ENCODE measurements at regions not wholly inside any gene's neighbourhood (a gene's known extent, or its start where the extent isn't known, plus 50 kb on each side); places are given as distances from the start of the nearest gene placed in this dataset.
"Not testable (repeated sequence)": the region's sequence is repeated elsewhere in the genome, so short reads cannot be mapped to it uniquely, and the experiment has no call there.

DNA sequence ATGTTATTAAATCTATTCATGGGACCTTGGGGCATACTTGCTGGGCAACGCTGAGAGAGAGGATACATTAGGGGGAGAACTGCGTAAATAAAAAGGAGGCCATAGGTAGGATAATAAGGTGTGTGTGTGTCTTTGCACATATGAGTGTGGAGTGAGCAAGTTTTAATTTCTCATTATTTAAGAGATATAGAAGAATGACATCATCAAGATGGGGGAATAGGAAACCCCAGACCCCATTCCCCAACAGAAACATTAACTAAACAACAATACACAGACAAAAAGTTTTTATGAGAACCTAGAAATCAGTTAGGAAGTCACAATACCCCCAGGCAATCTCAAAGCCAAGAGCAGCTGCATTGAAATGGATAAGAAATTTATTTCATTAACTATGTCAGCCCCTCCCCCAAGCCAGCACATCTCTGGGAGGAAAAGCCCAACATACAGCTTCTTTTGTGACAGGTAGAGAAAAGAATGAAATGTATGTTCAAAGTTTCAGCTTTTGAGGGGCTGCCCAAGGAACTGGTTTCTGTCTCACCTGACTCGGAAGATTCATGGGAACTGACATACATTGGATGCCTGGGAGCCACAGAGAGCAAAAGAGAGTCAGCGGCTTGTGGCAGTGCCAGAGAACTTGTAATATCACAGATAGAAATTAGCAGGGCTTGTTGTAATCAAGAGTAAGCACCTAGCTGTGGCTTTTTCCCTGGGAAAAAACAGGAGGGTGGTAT lies 234.3 kb upstream of the NFIA start:
- DNase-seq: no peak

DNA sequence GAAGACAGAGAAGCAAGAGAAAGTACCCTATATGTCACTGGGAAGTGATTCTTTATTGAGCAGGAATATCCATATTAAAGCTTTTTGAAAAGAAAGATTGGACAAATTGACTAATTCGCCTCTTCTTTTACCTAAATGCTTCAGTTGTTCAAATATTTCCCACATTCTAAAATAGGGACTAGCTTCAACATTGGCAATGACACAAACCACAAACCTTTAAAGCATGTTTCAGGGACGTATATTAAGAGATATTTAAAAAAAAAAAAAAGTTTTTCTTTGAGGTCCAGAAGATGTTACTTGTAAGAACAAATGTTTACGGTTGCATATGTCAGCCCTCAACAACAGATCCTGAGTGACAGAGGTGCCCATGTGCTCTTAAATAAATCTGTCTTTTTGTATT lies 235.0 kb upstream of the NFIA start:
- no peak for DNase-seq

DNA sequence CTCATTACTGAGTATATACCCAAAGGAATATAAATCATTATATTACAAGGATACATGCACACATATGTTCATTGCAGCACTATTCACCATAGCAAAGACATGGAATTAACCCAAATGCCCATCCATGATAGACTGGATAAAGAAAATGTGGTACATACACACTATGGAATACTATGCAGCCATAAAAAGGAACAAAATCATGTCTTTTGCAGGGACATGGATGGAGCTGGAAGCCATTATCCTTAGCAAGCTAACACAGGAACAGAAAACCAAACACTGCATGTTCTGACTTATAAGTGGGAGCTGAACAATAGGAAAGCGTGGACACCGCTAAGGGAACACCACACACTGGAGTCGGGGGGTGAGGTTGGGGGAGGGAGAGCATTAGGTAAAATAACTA lies 236.7 kb upstream of the NFIA start:
- DNase-seq: not testable (repeated sequence)

DNA sequence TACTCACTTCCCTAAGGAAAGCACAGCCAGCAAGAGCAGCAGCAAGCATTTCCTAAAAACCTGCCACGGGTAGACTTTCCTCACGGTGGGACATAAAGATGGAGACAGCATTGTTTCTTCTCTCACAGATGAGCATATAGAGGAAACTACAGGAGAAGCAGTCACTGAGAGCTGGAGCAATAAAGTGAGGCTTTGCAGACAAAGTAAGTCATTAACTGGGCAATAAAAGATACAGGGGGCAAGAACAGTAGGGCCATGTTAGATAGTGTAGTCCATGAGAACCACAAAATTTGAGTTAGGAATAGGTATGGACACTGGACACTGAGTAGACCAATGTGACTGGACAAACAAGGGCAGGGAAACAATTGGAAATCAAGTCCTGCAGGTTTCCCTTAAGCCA lies 240.1 kb upstream of the NFIA start:
- DNase-seq: no peak

DNA sequence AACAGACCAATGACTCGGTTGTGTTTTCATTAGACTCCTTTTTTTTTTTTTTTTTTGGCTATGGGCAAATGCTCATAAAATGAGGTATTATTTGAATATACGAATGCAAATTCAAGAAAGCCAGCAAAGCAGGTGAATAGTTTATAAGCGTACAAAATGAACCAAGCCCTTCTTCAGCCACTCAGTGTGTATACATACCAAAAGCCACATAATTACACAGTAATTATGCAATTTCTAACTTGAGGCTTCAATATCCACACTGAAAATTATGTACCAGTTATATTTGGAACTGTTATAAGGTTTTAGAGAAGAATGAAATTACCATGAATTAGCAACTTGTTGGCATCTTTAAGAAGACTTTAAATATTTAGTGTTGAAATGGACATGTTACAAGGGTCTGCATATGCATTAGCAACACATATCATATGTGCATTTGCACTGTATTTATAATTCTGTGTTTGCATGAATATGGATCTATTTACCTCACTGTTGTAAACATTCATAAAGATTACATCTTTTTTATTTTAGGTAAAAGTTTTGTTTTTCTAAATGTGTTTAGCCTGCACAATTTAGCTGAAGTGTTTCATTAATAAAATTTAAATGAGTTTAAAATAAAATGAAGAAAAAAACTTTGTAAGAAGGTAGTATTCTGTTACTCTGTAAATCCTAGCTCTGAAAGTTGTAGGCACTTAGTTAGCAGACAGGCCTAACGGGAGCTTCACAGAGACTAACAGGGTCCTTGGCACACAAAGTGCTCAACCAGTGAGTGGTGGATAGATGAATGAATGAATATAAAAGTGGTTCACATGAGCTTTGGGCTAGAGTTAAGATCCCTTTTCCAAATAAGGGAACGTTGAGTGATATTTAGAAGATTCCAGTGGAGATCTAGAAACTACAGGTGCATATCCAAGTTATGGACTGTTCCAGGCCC lies 241.0 kb upstream of the NFIA start:
- no peak for DNase-seq

DNA sequence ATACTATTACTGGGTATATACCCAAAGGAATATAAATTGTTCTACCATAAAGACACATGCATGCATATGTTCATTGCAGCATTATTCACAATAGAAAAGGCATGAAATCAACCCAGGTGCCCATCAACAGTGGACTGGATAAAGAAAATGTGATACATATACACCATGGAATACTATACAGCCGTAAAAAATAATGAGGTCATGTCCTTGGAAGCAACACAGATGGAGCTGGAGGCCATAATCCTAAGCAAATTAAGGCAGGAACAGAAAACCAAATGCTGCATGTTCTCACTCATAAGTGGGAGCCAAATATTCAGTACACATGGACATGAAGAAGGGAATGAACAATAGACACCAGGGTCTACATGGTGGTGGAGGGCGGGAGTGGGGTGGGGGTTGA lies 241.9 kb upstream of the NFIA start:
- DNase-seq: not testable (repeated sequence)

DNA sequence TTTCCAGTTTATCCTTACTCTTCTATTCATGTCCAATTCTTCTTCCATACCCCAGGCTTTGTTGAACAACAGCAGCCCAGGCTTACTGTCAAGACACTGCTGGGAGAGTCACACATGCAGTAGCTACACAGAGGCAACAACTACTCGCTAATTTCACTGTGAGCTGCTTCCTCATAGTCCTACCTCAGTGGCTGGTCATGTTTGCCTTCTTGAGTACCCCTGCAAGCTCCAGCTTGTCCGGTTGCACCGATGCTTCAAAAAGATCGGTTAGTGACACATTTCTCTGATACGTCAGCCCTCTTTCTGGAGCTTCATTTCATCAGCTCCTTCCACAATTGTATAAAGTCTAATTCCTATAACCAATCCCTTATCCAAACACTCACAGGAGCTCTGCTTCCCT lies 246.7 kb upstream of the NFIA start:
- no peak for DNase-seq

DNA sequence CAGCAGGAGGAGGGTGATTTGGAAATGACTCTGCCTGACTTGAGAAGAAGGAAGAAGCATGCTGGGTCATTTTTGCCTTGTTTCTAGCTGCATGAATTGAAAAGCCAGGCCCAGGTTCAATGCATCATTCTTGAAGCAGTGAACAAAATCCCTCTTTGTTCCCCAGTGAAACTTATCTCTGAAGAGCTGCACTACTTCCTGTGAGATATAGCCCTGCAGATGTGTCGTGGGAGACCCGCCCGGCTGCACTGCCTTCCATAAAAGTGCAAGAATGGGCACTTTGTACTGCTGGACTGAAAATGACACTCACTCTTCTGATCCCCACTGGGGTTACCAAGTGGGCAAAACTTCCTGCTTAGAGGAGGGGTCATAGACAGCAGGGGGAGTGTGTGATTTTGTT lies 249.2 kb upstream of the NFIA start:
- DNase-seq: no peak

DNA sequence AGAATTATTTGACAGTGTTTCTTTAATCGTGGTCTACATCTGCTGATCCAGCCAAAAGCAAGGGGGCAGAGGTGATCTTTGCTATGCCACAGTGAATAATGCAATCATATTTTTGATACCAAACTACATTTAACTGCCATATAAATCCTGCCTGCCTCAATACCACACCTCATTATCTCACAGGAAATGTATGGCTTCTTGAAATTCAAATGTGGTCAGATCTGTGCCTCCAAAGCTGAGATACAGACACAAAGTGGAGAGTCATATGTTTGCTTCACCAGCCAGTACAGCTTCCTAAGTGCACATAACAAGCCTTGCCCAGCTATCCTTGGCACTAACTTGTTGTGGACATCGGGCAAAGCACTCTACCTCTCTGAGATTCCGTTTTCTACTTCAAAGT lies 250.0 kb upstream of the NFIA start:
- no peak for DNase-seq

DNA sequence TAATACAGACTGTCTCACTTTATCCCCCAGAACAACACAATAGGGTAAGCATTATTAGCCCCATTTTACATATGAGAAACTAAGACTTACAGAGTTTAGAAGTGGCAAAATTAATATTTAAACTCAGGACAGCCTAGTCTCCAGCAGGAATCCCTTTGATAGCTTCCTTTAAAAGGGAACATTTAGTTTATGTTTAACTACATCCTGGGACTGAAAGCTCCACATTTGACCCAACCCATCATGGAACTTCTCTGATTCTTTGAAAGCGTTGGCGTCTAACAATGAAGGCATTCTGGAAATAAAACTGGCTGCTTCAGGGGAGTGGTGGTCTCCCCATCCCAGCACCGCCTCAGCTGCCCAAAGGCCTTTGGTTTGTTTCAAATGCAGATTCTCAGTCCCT lies 250.6 kb upstream of the NFIA start:
- no peak for DNase-seq

DNA sequence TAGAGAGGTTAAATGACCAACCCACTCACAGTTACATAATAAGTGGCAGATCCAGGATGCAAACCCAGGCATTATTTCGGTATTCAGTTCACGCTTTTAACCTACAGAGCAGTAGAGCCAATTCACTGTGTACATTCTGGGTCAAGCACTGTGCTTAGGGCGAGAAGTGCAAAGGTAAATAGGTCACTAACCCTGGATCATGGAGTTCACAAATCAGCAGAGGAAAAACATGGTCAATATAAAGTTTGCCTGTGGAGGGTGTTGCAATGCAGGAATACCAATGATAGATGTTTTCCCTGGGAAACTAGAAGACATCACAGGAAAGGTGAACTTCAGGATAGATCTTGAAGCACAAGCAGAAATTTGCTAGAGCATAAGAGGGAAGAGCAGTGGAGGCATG lies 253.4 kb upstream of the NFIA start:
- DNase-seq: no peak

DNA sequence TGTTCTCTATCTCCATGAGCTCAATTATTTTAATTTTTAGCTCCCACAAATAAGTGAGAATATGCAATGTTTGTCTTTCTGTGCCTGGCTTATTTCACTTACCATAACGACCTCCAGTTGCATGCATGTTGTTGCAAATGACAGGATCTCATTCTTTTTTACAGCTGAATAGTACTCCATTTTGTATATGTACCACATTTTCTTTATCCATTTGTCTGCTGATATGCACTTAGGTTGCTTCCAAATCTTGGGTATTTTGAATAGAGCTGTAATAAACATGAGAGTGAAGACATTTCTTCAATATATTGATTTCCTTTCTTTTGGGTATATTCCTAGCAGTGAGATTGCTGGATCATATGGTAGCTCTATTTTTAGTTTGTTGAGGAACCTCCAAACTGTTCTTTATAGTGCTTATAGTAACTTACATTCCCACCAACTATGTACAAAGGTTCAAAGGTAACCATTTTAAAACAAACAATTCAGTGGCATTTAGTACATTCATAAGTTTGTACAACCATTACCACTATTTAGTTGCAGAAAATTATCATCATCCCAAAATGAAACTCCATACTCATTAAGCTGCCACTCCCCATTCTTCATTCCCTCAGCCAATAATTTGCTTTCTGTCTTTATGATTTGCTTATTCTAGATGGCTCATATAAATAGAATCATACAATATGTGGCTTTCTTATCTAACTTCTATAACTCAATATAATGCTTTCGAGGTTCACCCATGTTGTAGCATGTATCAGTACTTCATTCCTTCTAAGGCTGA lies 255.9 kb upstream of the NFIA start:
- DNase-seq: no peak

DNA sequence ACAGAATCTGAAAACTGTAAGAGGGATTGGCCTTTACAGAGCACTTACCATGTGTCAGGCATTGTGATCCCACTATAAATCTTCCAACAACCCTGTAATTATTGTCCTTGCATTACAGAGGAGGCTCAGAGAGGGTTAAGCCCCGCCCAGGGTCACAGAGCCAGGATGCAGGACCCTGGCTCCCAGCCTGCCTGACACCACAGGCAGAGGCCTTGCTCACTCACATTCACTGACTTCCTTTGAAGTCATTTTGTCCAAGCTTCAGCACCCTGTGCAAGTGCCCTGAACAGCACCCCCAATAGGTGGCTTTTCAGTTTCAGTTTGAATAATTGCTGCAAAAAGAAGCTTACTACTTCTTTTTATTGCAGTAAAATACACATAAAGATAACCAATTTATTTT lies 256.8 kb upstream of the NFIA start:
- no peak for DNase-seq

DNA sequence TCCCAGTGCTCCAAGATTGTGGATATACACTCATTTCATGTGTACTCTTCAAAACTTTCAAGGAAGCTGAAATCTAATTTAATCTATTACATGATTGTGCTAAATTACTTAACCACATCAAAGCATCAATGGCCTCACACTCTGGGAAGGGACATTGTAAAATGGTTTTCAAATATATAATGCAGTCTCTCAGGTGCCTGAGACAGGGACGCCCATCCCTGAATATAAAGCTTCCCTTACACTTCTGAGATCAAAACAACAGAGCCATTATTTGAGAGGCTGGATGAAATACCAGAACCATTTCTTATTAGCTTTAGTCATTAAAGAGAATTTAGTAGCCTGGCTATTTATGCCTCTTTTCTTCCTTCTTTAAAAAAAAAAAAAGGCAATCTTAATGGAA lies 259.2 kb upstream of the NFIA start:
- DNase-seq: no peak

DNA sequence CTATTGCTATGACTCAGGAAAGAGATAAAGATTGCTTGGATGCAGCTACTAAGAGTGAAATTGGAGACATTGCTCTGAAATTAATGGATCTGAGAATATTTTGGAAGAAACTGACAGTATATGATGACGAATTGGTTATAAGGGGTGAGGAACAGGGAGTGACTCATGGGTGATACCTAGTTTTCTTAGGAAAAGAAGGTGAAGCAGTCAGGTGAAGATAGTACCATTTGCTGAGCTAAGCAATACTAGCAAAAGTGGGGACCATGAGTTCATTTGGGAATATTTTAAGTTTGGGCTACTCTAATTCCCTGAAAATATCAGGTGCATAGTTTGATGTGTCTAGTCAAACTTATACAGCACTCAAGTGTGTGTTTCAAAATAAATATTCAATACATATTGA lies 260.1 kb upstream of the NFIA start:
- DNase-seq: no peak

DNA sequence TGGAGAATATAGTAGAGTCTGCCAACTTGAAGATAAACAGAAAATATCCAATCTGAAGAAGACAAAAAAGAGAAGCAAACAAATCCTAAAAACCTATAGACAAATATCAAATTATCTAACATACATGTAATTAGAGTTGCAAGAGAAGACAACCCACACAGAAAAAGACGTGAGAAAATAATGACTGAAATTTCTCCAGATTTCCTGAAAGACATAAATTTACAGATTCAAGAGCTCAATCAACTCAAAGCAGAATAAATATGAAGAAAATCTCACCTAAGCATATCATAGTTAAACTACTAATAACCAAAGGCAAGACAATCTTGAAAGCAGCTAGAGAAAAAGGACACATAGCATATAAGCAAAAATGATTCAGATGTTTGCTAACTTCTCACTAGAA lies 261.2 kb upstream of the NFIA start:
- no peak for DNase-seq

DNA sequence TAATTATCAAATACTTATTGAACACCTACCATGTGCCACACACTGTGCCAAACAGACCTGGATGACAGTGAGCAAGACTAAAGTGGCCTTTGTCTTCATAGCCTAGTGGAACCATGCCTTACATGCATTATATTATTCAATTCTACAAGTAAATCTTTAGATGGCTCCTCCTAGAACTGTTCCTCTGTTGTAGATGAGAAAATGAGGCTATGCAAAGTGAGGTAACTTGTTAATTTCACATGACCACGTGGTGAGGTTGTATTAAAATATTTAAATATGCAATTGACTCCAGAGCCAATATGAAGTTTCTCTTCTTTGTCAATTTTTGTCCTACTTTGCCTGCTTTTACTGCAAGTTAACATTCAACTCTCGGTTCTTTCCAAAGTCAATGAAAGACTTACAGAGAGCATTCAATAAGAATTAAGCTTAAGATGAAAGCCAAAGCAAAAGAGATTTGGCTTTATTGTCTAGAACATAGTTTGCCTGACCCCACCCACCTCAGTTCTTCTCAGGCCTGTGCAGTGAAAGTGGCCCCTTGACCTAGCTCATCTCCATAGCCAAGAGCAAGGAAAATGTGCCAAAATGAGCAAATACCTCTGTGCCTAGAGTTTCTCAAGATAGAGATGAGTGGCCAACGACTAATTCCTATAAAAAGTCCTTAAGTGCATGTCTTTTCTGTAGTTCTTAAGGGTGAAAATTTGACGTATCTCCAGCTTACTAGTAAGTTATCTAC lies 263.2 kb upstream of the NFIA start:
- DNase-seq: no peak

DNA sequence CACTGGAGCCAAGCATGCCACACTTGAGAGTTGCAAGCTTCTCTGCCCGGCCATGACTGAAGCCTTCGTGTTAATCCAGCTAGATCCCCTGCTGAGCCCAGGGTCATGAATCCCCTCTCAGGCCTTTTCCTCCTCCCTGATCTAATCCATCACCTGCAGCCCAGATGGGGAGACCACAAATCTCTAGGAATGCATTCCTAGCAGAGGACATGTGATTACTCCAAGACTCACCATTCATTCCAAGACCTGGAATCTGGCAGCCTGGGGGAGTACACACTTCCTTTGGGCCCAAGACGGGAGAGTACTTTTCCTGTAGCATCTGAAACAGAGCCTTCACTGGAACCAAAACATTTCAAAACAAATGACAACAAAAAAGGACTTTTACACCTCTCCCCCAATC lies 269.3 kb upstream of the NFIA start:
- DNase-seq: no peak

DNA sequence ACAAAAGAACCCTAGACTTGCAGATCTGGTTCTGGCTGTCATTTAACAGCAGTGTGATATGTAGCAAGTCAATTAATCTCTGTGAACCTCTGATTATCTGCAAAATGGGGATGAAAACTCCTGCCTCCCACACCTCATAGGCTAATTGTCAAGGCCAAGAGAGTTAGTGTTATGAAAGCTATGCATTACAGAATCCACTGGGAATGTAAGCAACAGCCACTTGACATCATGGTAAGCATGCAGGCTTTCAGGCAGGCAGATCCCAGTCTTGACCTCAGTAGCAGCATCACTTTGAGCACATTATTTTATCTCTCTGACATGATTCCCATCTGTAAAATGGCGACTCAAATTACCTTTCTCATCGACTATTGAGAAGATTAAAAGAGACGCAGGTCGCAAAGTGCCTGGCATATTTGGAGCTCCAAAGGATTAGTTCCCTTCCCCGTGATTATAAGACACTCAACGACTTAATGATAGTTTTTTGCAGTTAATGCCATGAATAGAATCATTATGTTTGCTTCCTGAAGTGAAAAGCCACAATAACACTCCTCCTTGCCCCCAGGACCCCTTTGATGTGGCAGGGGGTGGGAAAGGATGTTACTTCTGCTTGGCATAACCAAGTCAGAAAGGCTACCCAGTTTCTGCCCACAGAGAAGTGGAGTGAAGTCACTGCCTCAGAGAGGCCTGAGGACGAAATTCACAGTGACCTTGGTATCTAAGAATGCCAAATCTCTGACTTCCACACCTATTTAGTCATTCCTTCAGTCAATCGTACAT lies 273.0 kb upstream of the NFIA start:
- no peak for DNase-seq

DNA sequence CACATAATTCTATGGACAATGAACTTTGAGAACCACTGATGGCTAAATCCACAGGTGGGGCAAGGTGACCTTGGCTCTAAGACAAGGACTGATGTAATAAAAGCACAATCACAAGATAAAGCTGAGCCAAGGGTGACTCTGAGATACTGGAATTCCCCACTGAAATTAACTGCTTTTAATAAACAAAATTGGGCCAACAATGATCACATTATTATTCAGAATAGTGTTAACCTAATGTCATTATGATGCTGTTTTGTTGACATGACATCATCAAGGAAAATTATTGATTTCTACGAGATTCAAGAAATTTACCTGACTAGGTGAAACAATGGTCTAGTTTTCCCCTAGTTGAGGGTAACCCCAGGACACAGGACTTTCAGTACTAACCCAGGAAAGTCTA lies 273.7 kb upstream of the NFIA start:
- no peak for DNase-seq

DNA sequence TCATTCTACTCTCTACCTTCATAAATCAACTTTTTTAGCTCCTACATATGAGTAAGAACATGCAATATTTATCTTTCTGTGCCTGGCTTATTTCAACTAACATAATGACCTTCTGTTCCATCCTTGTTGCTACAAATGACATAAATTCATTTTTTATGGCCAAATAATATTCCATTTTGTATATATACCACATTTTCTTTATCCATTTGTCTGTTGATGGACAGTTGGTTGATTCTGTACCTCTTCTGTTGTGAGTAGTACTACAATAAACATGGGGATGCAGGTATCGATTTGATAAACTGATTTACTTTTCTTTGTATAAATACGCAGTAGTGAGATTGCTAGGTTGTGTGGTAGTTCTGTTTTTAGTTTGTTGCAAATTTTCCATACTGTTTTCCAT lies 279.5 kb upstream of the NFIA start:
- DNase-seq: no peak

DNA sequence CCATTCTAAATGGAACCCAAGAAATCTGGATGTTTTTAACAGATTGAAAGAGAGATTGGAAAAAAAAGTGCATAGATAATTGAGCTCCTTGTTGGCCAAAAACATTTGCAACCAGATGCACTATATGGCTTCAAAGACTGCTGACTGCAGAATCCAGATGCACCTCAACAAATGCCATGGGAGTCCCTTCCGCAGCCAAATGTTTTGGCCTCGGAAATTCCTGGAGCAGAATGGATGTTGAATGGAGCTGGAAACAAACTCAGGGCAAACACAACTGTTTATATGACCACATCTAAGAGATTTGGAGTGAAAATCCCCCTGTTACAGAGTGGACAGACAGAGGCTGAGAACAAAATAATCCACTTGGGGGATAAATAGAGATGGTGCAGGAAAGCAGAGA lies 285.0 kb upstream of the NFIA start:
- DNase-seq: no peak

Measured in activated CD4-positive, alpha-beta T cell treated with anti-CD3 and anti-CD28 coated beads, Interleukin-2, amount 50 U/mL, for 48 hours (primary cell).